Neuron (in vitro differentiated cells): ENCODE measurements at regions not wholly inside any gene's neighbourhood (a gene's known extent, or its start where the extent isn't known, plus 50 kb on each side); places are given as distances from the start of the nearest gene placed in this dataset.

Experiments
- H2AFZ ChIP-seq: one replicate; pipeline ENCODE4 v1.6.1; 2013; ENCODE audit warnings: low read depth, mild to moderate bottlenecking, inconsistent platforms, low read length, moderate library complexity
- H3K27me3 ChIP-seq: one replicate; pipeline ENCODE4 v1.6.1; 2013; ENCODE audit warnings: low read length; ENCODE audit not compliant: insufficient read depth
- H3K36me3 ChIP-seq: one replicate; pipeline ENCODE4 v1.6.1; 2013; ENCODE audit warnings: low read length; ENCODE audit not compliant: insufficient read depth
- H3K4me1 ChIP-seq: one replicate; pipeline ENCODE4 v1.6.1; 2013; ENCODE audit warnings: low read length; ENCODE audit not compliant: insufficient read depth
- H3K4me3 ChIP-seq: 2 replicates; pipeline ENCODE4 v1.5.1; 2013; ENCODE audit warnings: mild to moderate bottlenecking, low read length, moderate library complexity
- H3K9me3 ChIP-seq: one replicate; pipeline ENCODE4 v1.6.1; 2013; ENCODE audit warnings: low read length

- Histone ChIP-seq H3K9me3 (no peaks in the 10 kb centered on the region), H2AFZ (no peak overlapping the region), H3K4me3 (no peak overlapping the region), H3K36me3 (no peaks in the 10 kb centered on the region), H3K27me3 (peaks cover 2% of the 10 kb centered on the region), H3K4me1 (no peaks in the 10 kb centered on the region)
Observed at GRCh38 chr18:78922856-78923255, 56.8 kb upstream of the SALL3 start.

GRCh38 chr18:78924301-78924700, 55.3 kb upstream of the SALL3 start:
- H3K27me3 ChIP-seq: peaks cover 2% of the 10 kb centered on the region
- no peak overlapping the region for H3K4me3 ChIP-seq
- no peaks in the 10 kb centered on the region for H3K36me3 ChIP-seq
- H3K9me3 ChIP-seq: no peaks in the 10 kb centered on the region
- H2AFZ ChIP-seq: no peak overlapping the region
- H3K4me1 ChIP-seq: no peaks in the 10 kb centered on the region

GRCh38 chr18:78924786-78925540, 54.7 kb upstream of the SALL3 start:
- H3K9me3 ChIP-seq: no peaks in the 10 kb centered on the region
- no peaks in the 10 kb centered on the region for H3K36me3 ChIP-seq
- no peak overlapping the region for H2AFZ ChIP-seq
- no peaks in the 10 kb centered on the region for H3K4me1 ChIP-seq
- H3K4me3 ChIP-seq: no peak overlapping the region
- H3K27me3 ChIP-seq: peaks cover 2% of the 10 kb centered on the region

- Histone ChIP-seq H3K4me1 (no peaks in the 10 kb centered on the region), H3K27me3 (peaks cover 2% of the 10 kb centered on the region), H2AFZ (no peak overlapping the region), H3K4me3 (no peak overlapping the region), H3K9me3 (no peaks in the 10 kb centered on the region), H3K36me3 (no peaks in the 10 kb centered on the region)
Observed at GRCh38 chr18:78925557-78926242, 53.9 kb upstream of the SALL3 start.

GRCh38 chr18:78926243-78926615, 53.4 kb upstream of the SALL3 start:
- Histone ChIP-seq H2AFZ (no peak overlapping the region), H3K36me3 (no peaks in the 10 kb centered on the region), H3K27me3 (peaks cover 2% of the 10 kb centered on the region), H3K4me1 (no peaks in the 10 kb centered on the region), H3K9me3 (no peaks in the 10 kb centered on the region), H3K4me3 (no peak overlapping the region)

- no peak overlapping the region for H3K4me3 ChIP-seq
- H3K36me3 ChIP-seq: no peaks in the 10 kb centered on the region
- peaks cover 3% of the 10 kb centered on the region for H3K27me3 ChIP-seq
- no peaks in the 10 kb centered on the region for H3K4me1 ChIP-seq
- H2AFZ ChIP-seq: no peak overlapping the region
- H3K9me3 ChIP-seq: no peaks in the 10 kb centered on the region
Observed at GRCh38 chr18:78927156-78927555, 52.5 kb upstream of the SALL3 start.

GRCh38 chr18:78927616-78928015, 52.0 kb upstream of the SALL3 start:
- Histone ChIP-seq H2AFZ (no peak overlapping the region), H3K27me3 (peaks cover 7% of the 10 kb centered on the region), H3K4me3 (no peak overlapping the region), H3K36me3 (no peaks in the 10 kb centered on the region), H3K9me3 (no peaks in the 10 kb centered on the region), H3K4me1 (no peaks in the 10 kb centered on the region)

GRCh38 chr18:78928076-78928475, 51.5 kb upstream of the SALL3 start:
- no peaks in the 10 kb centered on the region for H3K4me1 ChIP-seq
- H3K36me3 ChIP-seq: no peaks in the 10 kb centered on the region
- H3K27me3 ChIP-seq: peaks cover 7% of the 10 kb centered on the region
- H3K9me3 ChIP-seq: no peaks in the 10 kb centered on the region
- H2AFZ ChIP-seq: no peak overlapping the region
- no peak overlapping the region for H3K4me3 ChIP-seq

GRCh38 chr18:78929516-78929915, 50.1 kb upstream of the SALL3 start:
- H3K36me3 ChIP-seq: no peaks in the 10 kb centered on the region

More at GRCh38 chr18:78929516-78929915, 50.1 kb upstream of the SALL3 start:
- H3K9me3 ChIP-seq: no peaks in the 10 kb centered on the region
- peaks cover 7% of the 10 kb centered on the region for H3K27me3 ChIP-seq
- H3K4me1 ChIP-seq: no peaks in the 10 kb centered on the region
- H2AFZ ChIP-seq: no peak overlapping the region
- H3K4me3 ChIP-seq: no peak overlapping the region
